Hepatocyte (in vitro differentiated cells): ENCODE measurements at regions not wholly inside any gene's neighbourhood (a gene's known extent, or its start where the extent isn't known, plus 50 kb on each side); places are given as distances from the start of the nearest gene placed in this dataset.

ENCODE experiments used
- DNase-seq: peaks from one replicate; pipeline ENCODE4 v3.0.0-alpha.2; 2016; ENCODE audit warnings: low spot score
- H2AFZ ChIP-seq: fragments of 200-600 bp; sonication (generic); 2 replicates; pipeline ENCODE4 v1.6.0; 2016; ENCODE audit warnings: antibody characterized with exemption, mild to moderate bottlenecking
- H3K27ac ChIP-seq: fragments of 200-600 bp; sonication (generic); 2 replicates; pipeline ENCODE4 v1.5.1; 2016; ENCODE audit warnings: mild to moderate bottlenecking
- H3K27me3 ChIP-seq: fragments of 200-600 bp; sonication (generic); 2 replicates; pipeline ENCODE4 v1.6.1; 2016
- H3K36me3 ChIP-seq: fragments of 200-600 bp; sonication (generic); replicated peaks from 2 replicates; pipeline ENCODE4 v1.5.1; 2016; ENCODE audit warnings: low read depth; ENCODE audit not compliant: insufficient read depth
- H3K4me1 ChIP-seq: fragments of 200-600 bp; sonication (generic); 2 replicates; pipeline ENCODE4 v1.5.1; 2016; ENCODE audit warnings: mild to moderate bottlenecking, moderate library complexity; ENCODE audit not compliant: insufficient read depth
- H3K4me2 ChIP-seq: fragments of 200-600 bp; sonication (generic); 2 replicates; pipeline ENCODE4 v1.6.0; 2016
- H3K4me3 ChIP-seq: fragments of 200-600 bp; sonication (generic); 2 replicates; pipeline ENCODE4 v1.5.1; 2016; ENCODE audit warnings: mild to moderate bottlenecking
- H3K79me2 ChIP-seq: fragments of 200-600 bp; sonication (generic); 2 replicates; pipeline ENCODE4 v1.6.0; 2017; ENCODE audit warnings: mild to moderate bottlenecking
- H3K9me2 ChIP-seq: fragments of 200-600 bp; sonication (generic); replicated peaks from 2 replicates; pipeline ENCODE4 v1.6.0; 2017; ENCODE audit warnings: mild to moderate bottlenecking; ENCODE audit not compliant: insufficient read depth
- H3K9me3 ChIP-seq: fragments of 200-600 bp; sonication (generic); 2 replicates; pipeline ENCODE4 v1.5.1; 2016; ENCODE audit warnings: low read depth, mild to moderate bottlenecking
- H4K20me1 ChIP-seq: fragments of 200-600 bp; sonication (generic); 2 replicates; pipeline ENCODE4 v1.6.0; 2016; ENCODE audit warnings: mild to moderate bottlenecking; ENCODE audit not compliant: insufficient read depth, poor library complexity, severe bottlenecking
- CTCF ChIP-seq: fragments of 200-600 bp; sonication (generic); IDR thresholded peaks from 2 replicates; pipeline ENCODE4 v1.5.1; 2016; ENCODE audit warnings: antibody characterized with exemption, mild to moderate bottlenecking; ENCODE audit not compliant: poor library complexity
- EZH2 ChIP-seq: fragments of 200-600 bp; sonication (generic); IDR thresholded peaks from 2 replicates; pipeline ENCODE4 v1.6.1; 2016; ENCODE audit warnings: antibody characterized with exemption, mild to moderate bottlenecking, borderline replicate concordance
- EZH2phosphoT487 ChIP-seq: fragments of 200-600 bp; sonication (generic); IDR thresholded peaks from one replicate; pipeline ENCODE4 v1.6.1; 2018; ENCODE audit warnings: antibody characterized with exemption, mild to moderate bottlenecking, low read depth, moderate library complexity; ENCODE audit not compliant: unreplicated experiment, severe bottlenecking
- WGBS: methylation state at CpG from one replicate; pipeline ENCODE4 v1.1.6; 2016; ENCODE audit warnings: low lambda C conversion rate; ENCODE audit errors: missing lambda C conversion rate; 5-methylcytosine and 5-hydroxymethylcytosine counted together

DNA sequence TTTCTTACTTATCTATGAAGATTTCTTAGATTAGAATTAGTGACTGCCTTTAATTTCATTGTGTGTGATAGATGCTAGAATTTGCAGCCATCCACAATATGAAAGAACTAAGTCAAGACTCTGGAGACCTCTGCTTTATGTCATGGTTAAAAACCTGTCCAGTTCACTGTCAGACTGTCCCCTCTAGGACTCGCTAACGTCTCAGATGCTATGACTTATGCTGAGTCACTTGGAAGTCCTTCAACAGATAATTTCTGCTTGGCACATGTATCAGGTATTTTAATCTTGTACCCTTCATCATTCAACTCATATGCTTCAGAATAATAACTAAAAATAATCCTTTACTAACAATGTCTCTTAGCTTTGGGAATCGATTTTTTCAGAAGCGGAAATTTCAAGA is 230.5 kb upstream of the DMAC1 start:
- Histone ChIP-seq H3K27me3 (no peaks in the 10 kb centered on the region), H3K27ac (no peak overlapping the region), H3K9me3 (no peaks in the 10 kb centered on the region), H3K4me1 (no peaks in the 10 kb centered on the region), H3K79me2 (no peaks in the 10 kb centered on the region), H3K4me3 (no peak overlapping the region), H4K20me1 (no peaks in the 10 kb centered on the region), H3K4me2 (no peak overlapping the region), H3K9me2 (no peaks in the 10 kb centered on the region), H2AFZ (no peak overlapping the region), H3K36me3 (no peaks in the 10 kb centered on the region)
- DNase-seq: no peak
- no peak for TF ChIP-seq EZH2
- no peak for TF ChIP-seq EZH2phosphoT487
- TF ChIP-seq CTCF: no peak
- 83% methylated on average over 4 of the region's 4 CpGs for WGBS

DNA sequence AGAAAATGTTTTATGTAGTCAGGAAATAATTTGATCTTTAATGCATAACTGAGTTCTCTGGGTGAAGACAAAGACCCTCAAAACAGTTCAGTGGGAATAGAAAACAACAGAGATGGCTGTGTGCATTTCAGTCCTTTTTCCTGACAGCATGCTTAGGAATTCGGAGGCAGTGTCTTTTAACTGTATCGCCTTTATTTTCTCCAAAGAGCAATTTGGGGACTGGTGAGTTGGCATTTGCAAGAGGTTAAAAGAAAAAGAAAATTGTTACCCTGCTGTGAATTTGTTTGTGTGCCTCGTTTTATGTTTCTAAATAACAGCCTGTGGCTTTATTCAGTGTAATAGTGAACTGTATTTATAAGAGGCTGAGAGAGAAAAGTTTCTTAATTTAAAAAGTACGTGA is 227.8 kb upstream of the DMAC1 start:
- H3K4me2 ChIP-seq: no peak overlapping the region
- no peak for DNase-seq
- no peak overlapping the region for H2AFZ ChIP-seq
- H3K9me3 ChIP-seq: no peaks in the 10 kb centered on the region
- H3K9me2 ChIP-seq: no peaks in the 10 kb centered on the region
- WGBS: 48% methylated on average over 4 of the region's 4 CpGs
- TF ChIP-seq EZH2 (no peak), EZH2phosphoT487 (no peak), CTCF (no peak)
- H4K20me1 ChIP-seq: no peaks in the 10 kb centered on the region
- H3K4me3 ChIP-seq: no peak overlapping the region
- H3K36me3 ChIP-seq: no peaks in the 10 kb centered on the region
- H3K27me3 ChIP-seq: no peaks in the 10 kb centered on the region
- H3K79me2 ChIP-seq: no peaks in the 10 kb centered on the region
- H3K4me1 ChIP-seq: no peaks in the 10 kb centered on the region
- no peak overlapping the region for H3K27ac ChIP-seq

GRCh38 chr9:8025551-8025950 is 226.0 kb upstream of the DMAC1 start:
- Histone ChIP-seq H3K79me2 (no peaks in the 10 kb centered on the region), H3K27ac (no peak overlapping the region), H3K27me3 (no peaks in the 10 kb centered on the region), H3K4me2 (peak overlapping the region; percentile 15), H3K4me3 (no peak overlapping the region), H3K36me3 (no peaks in the 10 kb centered on the region), H3K4me1 (no peaks in the 10 kb centered on the region), H3K9me2 (no peaks in the 10 kb centered on the region), H2AFZ (no peak overlapping the region), H3K9me3 (no peaks in the 10 kb centered on the region), H4K20me1 (no peaks in the 10 kb centered on the region)
- 36% methylated on average over 2 of the region's 2 CpGs for WGBS
- no peak for TF ChIP-seq EZH2phosphoT487
- no peak for TF ChIP-seq EZH2
- no peak for TF ChIP-seq CTCF
- no peak for DNase-seq

DNA sequence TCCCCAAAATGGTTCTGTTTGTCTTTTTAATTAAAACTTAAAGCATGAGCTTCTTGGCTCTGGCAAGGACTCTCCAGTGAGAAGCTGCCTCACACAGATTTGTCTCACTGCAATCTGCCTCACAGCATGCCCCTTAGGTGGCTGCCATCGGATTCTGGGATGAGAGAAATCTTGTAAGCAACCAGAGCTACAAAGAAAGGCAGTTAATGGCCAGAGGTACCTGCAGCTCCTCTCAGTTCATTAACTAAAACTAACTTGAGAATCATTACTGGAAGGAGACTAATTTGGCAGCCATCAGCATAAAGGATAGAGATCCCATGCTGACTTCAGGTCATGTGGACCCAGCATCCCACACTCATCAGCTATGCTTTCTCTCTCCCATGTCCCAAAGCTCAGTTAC is 220.6 kb upstream of the DMAC1 start:
- H3K4me1 ChIP-seq: no peaks in the 10 kb centered on the region
- H2AFZ ChIP-seq: no peak overlapping the region
- 70% methylated on average over 1 of the region's 1 CpG for WGBS
- TF ChIP-seq EZH2: no peak
- TF ChIP-seq EZH2phosphoT487: no peak
- TF ChIP-seq CTCF: no peak
- no peaks in the 10 kb centered on the region for H3K79me2 ChIP-seq
- no peaks in the 10 kb centered on the region for H3K36me3 ChIP-seq
- no peak overlapping the region for H3K4me3 ChIP-seq
- H3K4me2 ChIP-seq: no peak overlapping the region
- H3K27me3 ChIP-seq: no peaks in the 10 kb centered on the region
- no peak for DNase-seq
- no peaks in the 10 kb centered on the region for H3K9me3 ChIP-seq
- H3K9me2 ChIP-seq: no peaks in the 10 kb centered on the region
- no peak overlapping the region for H3K27ac ChIP-seq
- H4K20me1 ChIP-seq: no peaks in the 10 kb centered on the region
